Uterus (tissue), 3 donors: ENCODE measurements at regions not wholly inside any gene's neighbourhood (a gene's known extent, or its start where the extent isn't known, plus 50 kb on each side); places are given as distances from the start of the nearest gene placed in this dataset.

Experiments used
- DNase-seq, 2 donors: peaks; one replicate each; pipeline ENCODE4 v3.0.0-alpha.2; 2019 to 2020
- H3K27ac ChIP-seq, 2 donors: fragments of 200-600 bp; sonication (generic); 1 replicate in 1 of 2; 2 replicates in 1 of 2; pipeline ENCODE4 v1.5.1; 2016 to 2018
- H3K27me3 ChIP-seq, 2 donors: fragments of 200-600 bp; sonication (generic); one replicate each; pipeline ENCODE4 v1.5.1; 2018 to 2019; ENCODE audit warnings: control low read depth in 1 of 2
- H3K36me3 ChIP-seq, 2 donors: fragments of 200-600 bp; sonication (generic); one replicate each; pipeline ENCODE4 v1.5.1; 2019; ENCODE audit warnings: control low read depth in 1 of 2
- H3K4me1 ChIP-seq, 2 donors: fragments of 200-600 bp; sonication (generic); one replicate each; pipeline ENCODE4 v1.5.1; 2018 to 2019; ENCODE audit warnings: control low read depth in 1 of 2
- H3K4me3 ChIP-seq, 2 donors: fragments of 200-600 bp; sonication (generic); 1 replicate in 1 of 2; 2 replicates in 1 of 2; pipeline ENCODE4 v1.5.1; 2018 to 2019; ENCODE audit warnings: mild to moderate bottlenecking in 1 of 2
- H3K9me3 ChIP-seq, 2 donors: fragments of 200-600 bp; sonication (generic); one replicate each; pipeline ENCODE4 v1.5.1; 2019; ENCODE audit warnings: control low read depth in 1 of 2
- CTCF ChIP-seq, 4 experiments: fragments of 200-600 bp in 2 of 4; fragments of 450-650 bp in 2 of 4; sonication (generic) in 2 of 4; IDR thresholded peaks; one replicate each; pipeline ENCODE4 v1.5.1; 2016 to 2019; ENCODE audit warnings: antibody characterized with exemption in 4 of 4, mild to moderate bottlenecking in 2 of 4, moderate library complexity in 1 of 4
- POLR2A ChIP-seq, 2 donors: fragments of 450-650 bp; IDR thresholded peaks; one replicate each; pipeline ENCODE4 v1.6.1; 2016; ENCODE audit warnings: antibody characterized with exemption in 2 of 2, mild to moderate bottlenecking in 1 of 2, moderate library complexity in 1 of 2
- intact Hi-C: fragments of 100-400 bp; cut with DNase I; formaldehyde crosslinking; loops from one replicate; pipeline ENCODE4 v1.15.1; 2023; ENCODE audit warnings: low total_unique reads
- donor health status: DM: yes; HTN: yes; CAD: no.

- no peaks in the 10 kb centered on the region for H3K27me3 ChIP-seq
- no peak overlapping the region for H3K4me3 ChIP-seq
- no peaks in the 10 kb centered on the region for H3K36me3 ChIP-seq
- TF ChIP-seq CTCF (IDR thresholded peaks at IDR 0.05) = no peak
- no peaks in the 10 kb centered on the region for H3K4me1 ChIP-seq
- DNase-seq = no peak
- H3K9me3 ChIP-seq = no peaks in the 10 kb centered on the region
- H3K27ac ChIP-seq = no peak overlapping the region
- intact Hi-C loops = no loop called here
Measured at GRCh38 chr22:49433717-49434611, 393.7 kb downstream of the BRD1 start.

GRCh38 chr22:49432897-49433443, 394.7 kb downstream of the BRD1 start:
- Histone ChIP-seq H3K4me1 (no peaks in the 10 kb centered on the region), H3K27ac (no peak overlapping the region), H3K27me3 (no peaks in the 10 kb centered on the region), H3K9me3 (no peaks in the 10 kb centered on the region), H3K36me3 (no peaks in the 10 kb centered on the region), H3K4me3 (no peak overlapping the region)
- TF ChIP-seq CTCF (IDR thresholded peaks at IDR 0.05) (no peak), POLR2A (IDR thresholded peaks at IDR 0.05) (no peak)
- intact Hi-C loops = no loop called here
- DNase-seq = no peak

GRCh38 chr22:49432211-49432896, 395.3 kb downstream of the BRD1 start:
- Histone ChIP-seq H3K36me3 (no peaks in the 10 kb centered on the region), H3K4me1 (no peaks in the 10 kb centered on the region), H3K9me3 (no peaks in the 10 kb centered on the region), H3K4me3 (no peak overlapping the region), H3K27me3 (no peaks in the 10 kb centered on the region), H3K27ac (no peak overlapping the region)
- intact Hi-C loops = no loop called here
- no peak for TF ChIP-seq POLR2A (IDR thresholded peaks at IDR 0.05)
- TF ChIP-seq CTCF (IDR thresholded peaks at IDR 0.05) = no peak
- DNase-seq = no peak

GRCh38 chr22:49431551-49431950, 396.1 kb downstream of the BRD1 start:
- no peak overlapping the region for H3K27ac ChIP-seq
- no peaks in the 10 kb centered on the region for H3K4me1 ChIP-seq
- no peak for TF ChIP-seq CTCF (IDR thresholded peaks at IDR 0.05)
- TF ChIP-seq POLR2A (IDR thresholded peaks at IDR 0.05) = no peak
- DNase-seq = no peak
- no peaks in the 10 kb centered on the region for H3K27me3 ChIP-seq
- H3K9me3 ChIP-seq = no peaks in the 10 kb centered on the region
- no peak overlapping the region for H3K4me3 ChIP-seq
- intact Hi-C loops = no loop called here
- H3K36me3 ChIP-seq = no peaks in the 10 kb centered on the region

- no peak for DNase-seq
- Histone ChIP-seq H3K4me1 (no peaks in the 10 kb centered on the region), H3K36me3 (no peaks in the 10 kb centered on the region), H3K27ac (no peak overlapping the region), H3K27me3 (no peaks in the 10 kb centered on the region), H3K4me3 (no peak overlapping the region), H3K9me3 (no peaks in the 10 kb centered on the region)
- TF ChIP-seq POLR2A (IDR thresholded peaks at IDR 0.05) (no peak), CTCF (IDR thresholded peaks at IDR 0.05) (no peak)
- intact Hi-C loops = no loop called here
Measured at GRCh38 chr22:49429066-49429465, 398.6 kb downstream of the BRD1 start.
